IPS-NIHi7 (cell line): ENCODE measurements at regions not wholly inside any gene's neighbourhood (a gene's known extent, or its start where the extent isn't known, plus 50 kb on each side); places are given as distances from the start of the nearest gene placed in this dataset.
"Not testable (repeated sequence)": the region's sequence is repeated elsewhere in the genome, so short reads cannot be mapped to it uniquely, and the experiment has no call there.

ENCODE experiments used
- DNase-seq: peaks from one replicate; pipeline ENCODE4 v3.0.0; 2012; ENCODE audit warnings: mixed read lengths; ENCODE audit errors: extremely low spot score

- DNase-seq: not testable (repeated sequence)
Measured at GRCh38 chr6:71007298-71007697, 50.4 kb upstream of the B3GAT2 start.

- DNase-seq: no peak
Measured at GRCh38 chr6:71011871-71012371, 55.1 kb upstream of the B3GAT2 start.

GRCh38 chr6:71012866-71013469, 56.1 kb upstream of the B3GAT2 start:
- DNase-seq: peak; percentile 74

- DNase-seq: no peak
Measured at GRCh38 chr6:71015392-71015791, 58.5 kb upstream of the B3GAT2 start.

- DNase-seq: no peak
Measured at GRCh38 chr6:71028236-71028876, 71.5 kb upstream of the B3GAT2 start.

GRCh38 chr6:71028877-71029252, 72.0 kb upstream of the B3GAT2 start:
- DNase-seq: no peak

GRCh38 chr6:71029555-71029954, 72.7 kb upstream of the B3GAT2 start:
- DNase-seq: no peak

GRCh38 chr6:71031912-71032311, 75.1 kb upstream of the B3GAT2 start:
- no peak for DNase-seq

- DNase-seq: no peak
Measured at GRCh38 chr6:71033171-71033570, 76.3 kb upstream of the B3GAT2 start.

GRCh38 chr6:71033890-71034289, 77.0 kb upstream of the B3GAT2 start:
- DNase-seq: no peak

- no peak for DNase-seq
Measured at GRCh38 chr6:71034563-71035345, 77.9 kb upstream of the B3GAT2 start.

- DNase-seq: no peak
Measured at GRCh38 chr6:71035871-71036270, 79.0 kb upstream of the B3GAT2 start.

- DNase-seq: no peak
Measured at GRCh38 chr6:71038711-71039344, 82.0 kb upstream of the B3GAT2 start.

GRCh38 chr6:71040043-71040442, 83.2 kb upstream of the B3GAT2 start:
- no peak for DNase-seq

- no peak for DNase-seq
Measured at GRCh38 chr6:71040841-71041240, 84.0 kb upstream of the B3GAT2 start.

GRCh38 chr6:71043902-71044301, 87.0 kb upstream of the B3GAT2 start:
- no peak for DNase-seq

GRCh38 chr6:71044753-71045152, 87.9 kb upstream of the B3GAT2 start:
- no peak for DNase-seq

GRCh38 chr6:71045296-71045695, 88.4 kb upstream of the B3GAT2 start:
- DNase-seq: no peak

GRCh38 chr6:71047417-71047816, 90.6 kb upstream of the B3GAT2 start:
- DNase-seq: no peak

GRCh38 chr6:71048320-71049164, 91.7 kb upstream of the B3GAT2 start:
- DNase-seq: no peak

GRCh38 chr6:71049198-71049770, 92.4 kb upstream of the B3GAT2 start:
- DNase-seq: no peak
